H1 (cell line): ENCODE measurements at regions not wholly inside any gene's neighbourhood (a gene's known extent, or its start where the extent isn't known, plus 50 kb on each side); places are given as distances from the start of the nearest gene placed in this dataset.

Experiments used
- CTCF ChIA-PET: fragments of 300-600 bp; sonication (Branson Sonifier 250); formaldehyde crosslinking; loops from one replicate; lab custom pipeline; 2021; ENCODE audit not compliant: partially characterized antibody; lab: Charles Lee
- POLR2A ChIA-PET: fragments of 300-600 bp; sonication (Branson Sonifier 250); formaldehyde crosslinking; loops from one replicate; lab custom pipeline; 2021; ENCODE audit warnings: inconsistent platforms; ENCODE audit not compliant: partially characterized antibody; lab: Charles Lee
- DNase-seq, 2 experiments: peaks; one replicate each; pipeline versions ENCODE4 v3.0.0 to v3.0.0-alpha.2; 2010 to 2022; ENCODE audit warnings: low spot score in 2 of 2, low read depth in 1 of 2, mixed read lengths in 1 of 2
- FAIRE-seq: peaks from 2 replicates; lab custom pipeline; 2011; peaks lifted over from hg19 to GRCh38; lab: Jason Lieb, UNC
- H2AFZ ChIP-seq: 2 replicates; pipeline ENCODE4 v1.8.1; 2012; ENCODE audit warnings: low read length, inconsistent platforms
- H2AK5ac ChIP-seq: 2 replicates; pipeline ENCODE4 v1.6.1; 2013; ENCODE audit warnings: low read depth, low read length
- H2BK120ac ChIP-seq: replicated peaks from 2 replicates; pipeline ENCODE3; 2013; ENCODE audit warnings: low read depth, low read length, inconsistent platforms
- H2BK12ac ChIP-seq: 2 replicates; pipeline ENCODE4 v1.6.1; 2013; ENCODE audit warnings: low read depth, low read length
- H2BK15ac ChIP-seq: 2 replicates; pipeline ENCODE4 v1.6.1; 2013; ENCODE audit warnings: low read length
- H2BK20ac ChIP-seq: 2 replicates; pipeline ENCODE4 v1.6.1; 2013; ENCODE audit warnings: low read length
- H2BK5ac ChIP-seq: 2 replicates; pipeline ENCODE4 v1.6.1; 2013; ENCODE audit warnings: low read depth, low read length
- H3K14ac ChIP-seq: 2 replicates; pipeline ENCODE4 v1.6.1; 2013; ENCODE audit warnings: inconsistent platforms; ENCODE audit not compliant: insufficient read length
- H3K18ac ChIP-seq: 2 replicates; pipeline ENCODE4 v1.6.1; 2013; ENCODE audit warnings: low read length; ENCODE audit errors: extremely low read depth
- H3K23ac ChIP-seq: 2 replicates; pipeline ENCODE4 v1.6.1; 2013; ENCODE audit warnings: inconsistent platforms; ENCODE audit not compliant: insufficient read length
- H3K23me2 ChIP-seq: 2 replicates; pipeline ENCODE4 v1.6.1; 2013; ENCODE audit warnings: low read depth, low read length
- H3K27ac ChIP-seq: 2 replicates; pipeline ENCODE4 v1.6.1; 2011; ENCODE audit warnings: low read depth, low read length, inconsistent platforms
- H3K27me3 ChIP-seq, 4 experiments: replicated peaks in 1 of 4; 1 replicate in 1 of 4; 2 replicates in 3 of 4; pipeline versions ENCODE4 v1.6.1 to v1.8.1; 2011 to 2013; ENCODE audit warnings: low read length in 3 of 4, mild to moderate bottlenecking in 3 of 4, inconsistent platforms in 2 of 4, mixed read lengths in 2 of 4, moderate library complexity in 1 of 4; ENCODE audit not compliant: control insufficient read depth in 3 of 4, insufficient read depth in 3 of 4; ENCODE audit errors: extremely low read depth in 1 of 4
- H3K36me3 ChIP-seq, 4 experiments: 2 replicates each; pipeline versions ENCODE4 v1.6.1 to v1.8.1; 2011 to 2013; ENCODE audit warnings: mild to moderate bottlenecking in 4 of 4, low read length in 3 of 4, moderate library complexity in 2 of 4, control low read depth in 1 of 4, inconsistent platforms in 1 of 4; ENCODE audit not compliant: insufficient read depth in 4 of 4, control insufficient read depth in 2 of 4
- H3K4ac ChIP-seq: replicated peaks from 2 replicates; pipeline ENCODE3; 2013; ENCODE audit warnings: low read length, low read depth, mixed read lengths, inconsistent platforms; ENCODE audit not compliant: insufficient read length
- H3K4me1 ChIP-seq, 4 experiments: replicated peaks in 1 of 4; 1 replicate in 1 of 4; 2 replicates in 3 of 4; pipeline versions ENCODE4 v1.6.1 to v1.8.1; 2011 to 2013; ENCODE audit warnings: low read length in 3 of 4, inconsistent platforms in 2 of 4, mixed read lengths in 1 of 4; ENCODE audit not compliant: insufficient read depth in 4 of 4, control insufficient read depth in 3 of 4
- H3K4me2 ChIP-seq, 2 experiments: 2 replicates each; pipeline versions ENCODE4 v1.6.1 to v1.8.1; 2011 to 2013; ENCODE audit warnings: low read depth in 2 of 2, low read length in 2 of 2, control low read depth in 1 of 2, inconsistent platforms in 1 of 2, mild to moderate bottlenecking in 1 of 2; ENCODE audit not compliant: insufficient read depth in 1 of 2
- H3K4me3 ChIP-seq, 4 experiments: fragments of 200-600, 300-600 bp in 1 of 4; sonication (generic), shearing (Covaris generic), sonication (Bioruptor Twin) in 1 of 4; 2 replicates each; pipeline versions ENCODE4 v1.5.1 to v1.8.1; 2011 to 2016; ENCODE audit warnings: low read length in 4 of 4, low read depth in 3 of 4, control low read depth in 2 of 4, inconsistent platforms in 2 of 4, mild to moderate bottlenecking in 2 of 4, mixed read lengths in 1 of 4, moderate library complexity in 1 of 4; ENCODE audit not compliant: insufficient read depth in 2 of 4; ENCODE audit errors: extremely low read depth in 1 of 4
- H3K56ac ChIP-seq: replicated peaks from 2 replicates; pipeline ENCODE3; 2013; ENCODE audit warnings: low read depth, mild to moderate bottlenecking, mixed read lengths, low read length, inconsistent platforms; ENCODE audit not compliant: insufficient read length
- H3K79me1 ChIP-seq: 2 replicates; pipeline ENCODE4 v1.6.1; 2013; ENCODE audit warnings: low read depth, low read length, control low read depth
- H3K79me2 ChIP-seq, 2 experiments: 2 replicates each; pipeline versions ENCODE4 v1.6.1 to v1.8.1; 2012 to 2013; ENCODE audit warnings: low read length in 2 of 2, mild to moderate bottlenecking in 2 of 2, inconsistent platforms in 1 of 2; ENCODE audit not compliant: insufficient read depth in 2 of 2, control insufficient read depth in 1 of 2
- H3K9ac ChIP-seq, 4 experiments: replicated peaks in 1 of 4; 1 replicate in 1 of 4; 2 replicates in 3 of 4; pipeline versions ENCODE4 v1.6.1 to v1.8.1; 2011 to 2013; ENCODE audit warnings: low read depth in 3 of 4, low read length in 3 of 4, control low read depth in 2 of 4, mild to moderate bottlenecking in 2 of 4, moderate library complexity in 2 of 4, inconsistent platforms in 1 of 4; ENCODE audit errors: extremely low read depth in 1 of 4
- H3K9me3 ChIP-seq, 2 experiments: 2 replicates each; pipeline versions ENCODE4 v1.6.1 to v1.8.1; 2012 to 2013; ENCODE audit warnings: mild to moderate bottlenecking in 2 of 2, moderate library complexity in 2 of 2, control low read depth in 1 of 2, inconsistent platforms in 1 of 2, low read depth in 1 of 2, low read length in 1 of 2, mixed read lengths in 1 of 2; ENCODE audit not compliant: insufficient read depth in 2 of 2
- H4K20me1 ChIP-seq, 2 experiments: replicated peaks in 1 of 2; 2 replicates each; pipeline versions ENCODE3 to v1.8.1; 2011 to 2013; ENCODE audit warnings: inconsistent platforms in 2 of 2, low read length in 2 of 2, mild to moderate bottlenecking in 1 of 2; ENCODE audit not compliant: insufficient read depth in 2 of 2, control insufficient read depth in 1 of 2
- H4K5ac ChIP-seq: 2 replicates; pipeline ENCODE4 v1.6.1; 2013; ENCODE audit warnings: low read length, low read depth, mixed read lengths, inconsistent platforms; ENCODE audit not compliant: insufficient read length
- H4K8ac ChIP-seq: 2 replicates; pipeline ENCODE4 v1.8.0; 2013; ENCODE audit warnings: mild to moderate bottlenecking, moderate library complexity, low read length, inconsistent platforms; ENCODE audit not compliant: insufficient read depth; ENCODE audit errors: extremely low read depth
- H4K91ac ChIP-seq: replicated peaks from 2 replicates; pipeline ENCODE3; 2013; ENCODE audit warnings: low read length, mixed read lengths, inconsistent platforms; ENCODE audit not compliant: insufficient read length
- CBX8 ChIP-seq: fragments of 300-800, 300-1000 bp; sonication (generic); IDR thresholded peaks from 2 replicates; pipeline ENCODE4 v1.7.1; 2016; ENCODE audit warnings: low read depth, low read length, borderline replicate concordance
- GABPA ChIP-seq: IDR thresholded peaks from 2 replicates; pipeline ENCODE4 v1.6.1; 2011; ENCODE audit warnings: mild to moderate bottlenecking, low read length, moderate library complexity, borderline replicate concordance; ENCODE audit not compliant: insufficient read depth
- HDAC2 ChIP-seq, 2 experiments: fragments of 300-600 bp in 1 of 2; sonication (generic) in 1 of 2; IDR thresholded peaks; 2 replicates each; pipeline ENCODE4 v1.6.1; 2011 to 2012; ENCODE audit warnings: low read depth in 2 of 2, low read length in 2 of 2, mild to moderate bottlenecking in 2 of 2, moderate library complexity in 2 of 2, borderline replicate concordance in 1 of 2, inconsistent platforms in 1 of 2
- JUND ChIP-seq: IDR thresholded peaks from 2 replicates; pipeline ENCODE4 v1.6.1; 2011; ENCODE audit warnings: mild to moderate bottlenecking, improper control_type of control experiment, low read length
- KDM5A ChIP-seq: fragments of 200-600 bp; IDR thresholded peaks from 2 replicates; pipeline ENCODE4 v1.7.1; 2012; ENCODE audit warnings: mild to moderate bottlenecking, low read length, inconsistent platforms, mixed read lengths
- NRF1 ChIP-seq: IDR thresholded peaks from 2 replicates; pipeline ENCODE4 v1.6.1; 2011; ENCODE audit warnings: mild to moderate bottlenecking, low read depth, low read length, improper control_type of control experiment
- POU5F1 ChIP-seq: IDR thresholded peaks from 2 replicates; pipeline ENCODE4 v1.6.1; 2011; ENCODE audit warnings: low read depth, mild to moderate bottlenecking, low read length, moderate library complexity
- SP1 ChIP-seq: IDR thresholded peaks from 2 replicates; pipeline ENCODE4 v1.6.1; 2011; ENCODE audit warnings: low read depth, low read length
- SP2 ChIP-seq: IDR thresholded peaks from 2 replicates; pipeline ENCODE4 v1.6.1; 2012; ENCODE audit warnings: mild to moderate bottlenecking, low read length, inconsistent platforms
- TBP ChIP-seq: IDR thresholded peaks from 2 replicates; pipeline ENCODE4 v1.6.1; 2011; ENCODE audit warnings: low read depth, low read length, improper control_type of control experiment
- WGBS, 2 experiments: shearing (Covaris generic) in 1 of 2; methylation state at CpG; one replicate each; pipeline versions ENCODE4 v1.1.6 to v1.1.7; 2013 to 2015; ENCODE audit warnings: low lambda C conversion rate in 2 of 2, mixed read lengths in 2 of 2, inconsistent platforms in 1 of 2, low coverage in 1 of 2, missing lambda C conversion rate in 1 of 2; ENCODE audit not compliant: insufficient replicate concordance in 2 of 2, insufficient coverage in 1 of 2, insufficient read length in 1 of 2; ENCODE audit errors: extremely low coverage in 1 of 2, missing lambda C conversion rate in 1 of 2; 5-methylcytosine and 5-hydroxymethylcytosine counted together
- TF ChIP-seq, protein P1 (sequence below): IDR thresholded peaks from 2 replicates; pipeline ENCODE4 v1.6.1; 2012; ENCODE audit warnings: low read length, inconsistent platforms

- no peak for DNase-seq
- H2BK15ac ChIP-seq: no peak overlapping the region
- ChIA-PET CTCF (interaction anchor here (1.1 to 2.6 kb wide), 14 partner anchors 8 to 278 kb away, joined by 3 to 9 read pairs (median 4); no protein-coding TSS in a partner anchor), POLR2A (no interaction called here)
- H3K4ac ChIP-seq: no peak overlapping the region
- no peak overlapping the region for H2AFZ ChIP-seq
- H4K8ac ChIP-seq: no peak overlapping the region
- WGBS, 2 experiments: 93% methylated on average over 15 of the region's 15 CpGs; no CpG with 5 or more reads in 1 of the 2 experiments
- H3K18ac ChIP-seq: no peak overlapping the region
- H3K14ac ChIP-seq: no peak overlapping the region
- no peaks in the 10 kb centered on the region; the same call in 1 of the 2 replicates for H3K23me2 ChIP-seq
- no peak overlapping the region for H3K56ac ChIP-seq
- TF ChIP-seq HDAC2 (IDR thresholded peaks at IDR 0.05; ENCODE audit: borderline replicate concordance in 1 of 2, low read depth in 2 of 2, low read length in 2 of 2) (no peak), SP2 (no peak), GABPA (no peak), KDM5A (no peak), CBX8 (no peak), POU5F1 (no peak), JUND (no peak), NRF1 (no peak), TBP (no peak), SP1 (no peak)
- TF ChIP-seq, protein P1, sequence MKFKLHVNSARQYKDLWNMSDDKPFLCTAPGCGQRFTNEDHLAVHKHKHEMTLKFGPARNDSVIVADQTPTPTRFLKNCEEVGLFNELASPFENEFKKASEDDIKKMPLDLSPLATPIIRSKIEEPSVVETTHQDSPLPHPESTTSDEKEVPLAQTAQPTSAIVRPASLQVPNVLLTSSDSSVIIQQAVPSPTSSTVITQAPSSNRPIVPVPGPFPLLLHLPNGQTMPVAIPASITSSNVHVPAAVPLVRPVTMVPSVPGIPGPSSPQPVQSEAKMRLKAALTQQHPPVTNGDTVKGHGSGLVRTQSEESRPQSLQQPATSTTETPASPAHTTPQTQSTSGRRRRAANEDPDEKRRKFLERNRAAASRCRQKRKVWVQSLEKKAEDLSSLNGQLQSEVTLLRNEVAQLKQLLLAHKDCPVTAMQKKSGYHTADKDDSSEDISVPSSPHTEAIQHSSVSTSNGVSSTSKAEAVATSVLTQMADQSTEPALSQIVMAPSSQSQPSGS: no peak
- TF ChIP-seq, all 59 proteins: peak for 0
- Histone ChIP-seq H3K4me2 (no peak overlapping the region), H3K79me1 (no peaks in the 10 kb centered on the region; the same call in 1 of the 2 replicates), H2BK120ac (no peak overlapping the region), H4K91ac (no peak overlapping the region), H3K23ac (no peak overlapping the region), H3K27ac (no peak overlapping the region), H4K20me1 (peaks cover 8 to 15% of the 10 kb centered on the region in 2 experiments), H3K9me3 (no peaks in the 10 kb centered on the region), H3K4me3 (no peak overlapping the region), H3K79me2 (no peaks in the 10 kb centered on the region), H3K4me1 (peaks cover 0 to 16% (median 13%) of the 10 kb centered on the region in 4 experiments; a peak in 6 of 7 replicates), H3K27me3 (peaks cover 11 to 32% (median 26%) of the 10 kb centered on the region in 4 experiments), H2AK5ac (no peak overlapping the region), H4K5ac (no peak overlapping the region), H2BK20ac (0 out of 2 replicates have a peak overlapping the region, but pooled peaks have one; percentile 34), H2BK12ac (no peak overlapping the region), H3K36me3 (no peaks in the 10 kb centered on the region), H2BK5ac (no peak overlapping the region), H3K9ac (no peak overlapping the region)
- FAIRE-seq: no peak
Measured at GRCh38 chr16:85338638-85338982, 226.3 kb upstream of the CIBAR2 start.
